Lung microvascular endothelial cell (primary cell): ENCODE measurements at regions not wholly inside any gene's neighbourhood (a gene's known extent, or its start where the extent isn't known, plus 50 kb on each side); places are given as distances from the start of the nearest gene placed in this dataset.
A peak's percentile ranks its signal among the peaks of the same experiment; 100 is the strongest.
"Not testable (repeated sequence)": the region's sequence is repeated elsewhere in the genome, so short reads cannot be mapped to it uniquely, and the experiment has no call there.

ENCODE experiments used
- DNase-seq, 2 donors: peaks; one replicate each; pipeline versions ENCODE4 v3.0.0 to v3.0.0-alpha.2; 2010; ENCODE audit warnings: low read depth in 2 of 2

GRCh38 chr4:27635936-27636913 lies 775.6 kb downstream of the STIM2 start:
- DNase-seq: no peak

GRCh38 chr4:27638163-27638915 lies 777.7 kb downstream of the STIM2 start:
- DNase-seq: no peak

- no peak for DNase-seq
These were observed 782.5 kb downstream of the STIM2 start for GRCh38 chr4:27643101-27643500.

- no peak for DNase-seq
These were observed 787.8 kb downstream of the STIM2 start for GRCh38 chr4:27648416-27648815.

GRCh38 chr4:27662426-27662825 lies 801.8 kb downstream of the STIM2 start:
- no peak for DNase-seq

GRCh38 chr4:27666943-27667342 lies 806.3 kb downstream of the STIM2 start:
- DNase-seq: no peak

GRCh38 chr4:27668001-27668400 lies 807.4 kb downstream of the STIM2 start:
- DNase-seq: no peak

- no peak for DNase-seq
These were observed 817.4 kb downstream of the STIM2 start for GRCh38 chr4:27678027-27678426.

GRCh38 chr4:27684610-27685011 lies 824.0 kb downstream of the STIM2 start:
- DNase-seq: peak; percentile 1 to 52

- DNase-seq: no peak
These were observed 824.5 kb downstream of the STIM2 start for GRCh38 chr4:27685091-27685490.

- DNase-seq: no peak
These were observed 825.3 kb downstream of the STIM2 start for GRCh38 chr4:27685947-27686346.

GRCh38 chr4:27692158-27692557 lies 831.5 kb downstream of the STIM2 start:
- DNase-seq: peak; percentile 0 to 44

- no peak for DNase-seq
These were observed 832.4 kb downstream of the STIM2 start for GRCh38 chr4:27692868-27693634.

GRCh38 chr4:27696257-27696656 lies 835.6 kb downstream of the STIM2 start:
- not testable (repeated sequence) for DNase-seq

- DNase-seq: no peak
These were observed 841.0 kb downstream of the STIM2 start for GRCh38 chr4:27701606-27702005.

GRCh38 chr4:27702730-27703431 lies 842.2 kb downstream of the STIM2 start:
- DNase-seq: no peak

GRCh38 chr4:27703771-27704170 lies 843.1 kb downstream of the STIM2 start:
- DNase-seq: no peak

GRCh38 chr4:27711041-27711440 lies 850.4 kb downstream of the STIM2 start:
- no peak for DNase-seq

GRCh38 chr4:27714073-27714472 lies 853.4 kb downstream of the STIM2 start:
- DNase-seq: no peak

GRCh38 chr4:27716693-27717430 lies 856.2 kb downstream of the STIM2 start:
- no peak for DNase-seq

GRCh38 chr4:27717431-27717755 lies 856.8 kb downstream of the STIM2 start:
- no peak for DNase-seq
